Astrocyte (in vitro differentiated cells and primary cell): ENCODE measurements at regions not wholly inside any gene's neighbourhood (a gene's known extent, or its start where the extent isn't known, plus 50 kb on each side); places are given as distances from the start of the nearest gene placed in this dataset.
A peak's percentile ranks its signal among the peaks of the same experiment; 100 is the strongest.

ENCODE experiments used
- DNase-seq: peaks from one replicate; pipeline ENCODE4 v3.0.0-alpha.2; 2010; ENCODE audit warnings: low read depth
- FAIRE-seq: peaks from 2 replicates; lab custom pipeline; 2011; peaks lifted over from hg19 to GRCh38; lab: Jason Lieb, UNC
- H2AFZ ChIP-seq: 2 replicates; pipeline ENCODE4 v1.6.0; 2012; ENCODE audit warnings: low read depth, low read length, inconsistent platforms
- H3K27ac ChIP-seq: 2 replicates; pipeline ENCODE4 v1.5.1; 2011; ENCODE audit warnings: low read depth, low read length, inconsistent platforms
- H3K27me3 ChIP-seq: 2 replicates; pipeline ENCODE4 v1.6.0; 2011; ENCODE audit warnings: low read length, inconsistent platforms; ENCODE audit not compliant: insufficient read depth
- H3K36me3 ChIP-seq: 2 replicates; pipeline ENCODE4 v1.5.1; 2011; ENCODE audit warnings: low read length, inconsistent platforms; ENCODE audit not compliant: insufficient read depth
- H3K4me1 ChIP-seq: 2 replicates; pipeline ENCODE4 v1.5.1; 2011; ENCODE audit warnings: low read length, inconsistent platforms; ENCODE audit not compliant: insufficient read depth
- H3K4me2 ChIP-seq: 2 replicates; pipeline ENCODE4 v1.6.0; 2012; ENCODE audit warnings: low read length, inconsistent platforms
- H3K4me3 ChIP-seq: 2 replicates; pipeline ENCODE4 v1.5.1; 2011; ENCODE audit warnings: low read depth, mild to moderate bottlenecking, low read length, inconsistent platforms; ENCODE audit not compliant: insufficient read depth
- H3K79me2 ChIP-seq: 2 replicates; pipeline ENCODE4 v1.6.0; 2012; ENCODE audit warnings: mild to moderate bottlenecking, low read length, inconsistent platforms; ENCODE audit not compliant: insufficient read depth
- H3K9ac ChIP-seq: 2 replicates; pipeline ENCODE4 v1.6.0; 2012; ENCODE audit warnings: mild to moderate bottlenecking, low read length, inconsistent platforms
- H3K9me3 ChIP-seq: 2 replicates; pipeline ENCODE4 v1.5.1; 2012; ENCODE audit warnings: low read depth, mild to moderate bottlenecking, low read length, inconsistent platforms; ENCODE audit not compliant: insufficient read depth
- H4K20me1 ChIP-seq: 2 replicates; pipeline ENCODE4 v1.6.0; 2012; ENCODE audit warnings: low read length, inconsistent platforms; ENCODE audit not compliant: insufficient read depth
- H3K27ac Mint-ChIP-seq: one replicate; pipeline ENCODE4 v1.8.0; 2021; ENCODE audit warnings: mild to moderate bottlenecking, mixed read lengths; ENCODE audit not compliant: unreplicated experiment
- H3K27me3 Mint-ChIP-seq: one replicate; pipeline ENCODE4 v1.8.0; 2021; ENCODE audit warnings: low read depth, mixed read lengths; ENCODE audit not compliant: unreplicated experiment
- H3K36me3 Mint-ChIP-seq: one replicate; pipeline ENCODE4 v1.8.0; 2021; ENCODE audit warnings: low read depth, mixed read lengths; ENCODE audit not compliant: unreplicated experiment
- H3K4me1 Mint-ChIP-seq: one replicate; pipeline ENCODE4 v1.8.0; 2021; ENCODE audit warnings: low read depth, mixed read lengths; ENCODE audit not compliant: unreplicated experiment
- H3K4me3 Mint-ChIP-seq: one replicate; pipeline ENCODE4 v1.8.0; 2021; ENCODE audit warnings: mild to moderate bottlenecking, moderate library complexity, mixed read lengths; ENCODE audit not compliant: unreplicated experiment
- H3K9me3 Mint-ChIP-seq: one replicate; pipeline ENCODE4 v1.8.0; 2021; ENCODE audit warnings: mild to moderate bottlenecking, mixed read lengths; ENCODE audit not compliant: unreplicated experiment
- CTCF ChIP-seq: IDR thresholded peaks from 2 replicates; pipeline ENCODE4 v1.5.1; 2011; ENCODE audit warnings: low read depth, mild to moderate bottlenecking, inconsistent platforms, low read length, moderate library complexity; ENCODE audit not compliant: insufficient read depth
- EZH2 ChIP-seq: IDR thresholded peaks from 2 replicates; pipeline ENCODE4 v1.6.1; 2012; ENCODE audit warnings: mild to moderate bottlenecking, low read length, inconsistent platforms; ENCODE audit not compliant: insufficient read depth

DNA sequence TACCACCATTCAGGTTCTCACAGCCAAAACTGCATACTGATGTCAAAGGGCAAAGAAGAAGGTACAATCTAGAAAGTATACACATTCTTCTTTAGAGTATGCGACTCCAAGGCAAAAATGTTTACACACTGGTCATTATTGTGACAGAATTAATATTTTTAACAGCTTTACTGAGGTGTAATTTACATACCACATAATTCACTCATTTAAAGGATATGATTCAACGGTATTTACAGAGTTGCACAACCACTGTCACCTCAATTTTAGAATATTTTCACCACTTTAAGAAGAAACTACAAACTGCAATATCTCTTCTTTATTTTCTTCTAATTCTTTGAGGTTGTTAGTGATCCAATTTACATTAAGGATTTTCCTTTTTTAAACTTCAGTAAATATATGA, 325.4 kb upstream of the SMIM31 start:
- no peak overlapping the region for H3K4me2 ChIP-seq
- no peaks in the 10 kb centered on the region for H4K20me1 ChIP-seq
- no peak overlapping the region for H3K9ac ChIP-seq
- no peaks in the 10 kb centered on the region for H3K9me3 ChIP-seq
- H3K36me3 Mint-ChIP-seq = no peaks in the 10 kb centered on the region
- peak overlapping the region; percentile 26 for H3K27ac Mint-ChIP-seq
- H3K9me3 Mint-ChIP-seq = no peaks in the 10 kb centered on the region
- no peak overlapping the region for H3K4me3 Mint-ChIP-seq
- H3K4me1 Mint-ChIP-seq = peaks cover 6% of the 10 kb centered on the region
- no peak for FAIRE-seq
- H3K36me3 ChIP-seq = no peaks in the 10 kb centered on the region
- no peak overlapping the region for H3K4me3 ChIP-seq
- H3K79me2 ChIP-seq = no peaks in the 10 kb centered on the region
- H3K27ac ChIP-seq = no peak overlapping the region
- DNase-seq = no peak
- H2AFZ ChIP-seq = no peak overlapping the region
- no peaks in the 10 kb centered on the region for H3K4me1 ChIP-seq
- TF ChIP-seq CTCF (no peak), EZH2 (no peak)
- H3K27me3 Mint-ChIP-seq = no peaks in the 10 kb centered on the region
- no peaks in the 10 kb centered on the region for H3K27me3 ChIP-seq

DNA sequence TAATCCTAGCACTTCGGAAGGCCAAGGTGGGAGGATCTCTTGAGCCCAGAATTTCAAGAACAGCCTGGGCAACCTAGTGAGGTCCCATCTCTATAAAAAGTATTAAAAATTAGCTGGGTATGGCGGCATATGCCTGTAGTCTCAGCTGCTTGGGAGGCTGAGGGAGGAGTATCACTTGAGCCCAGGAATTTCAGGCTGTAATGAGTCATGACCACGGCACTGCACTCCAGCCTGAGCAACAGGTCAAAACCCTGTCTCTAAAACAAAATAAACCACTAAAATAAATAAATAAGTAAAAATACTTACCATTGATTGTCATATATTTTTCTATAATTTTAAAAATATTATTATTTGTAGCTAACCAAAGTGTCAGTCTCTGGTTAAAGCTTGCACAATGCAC, 315.6 kb upstream of the SMIM31 start:
- Mint-ChIP-seq H3K27ac (peak overlapping the region; percentile 95), H3K27me3 (no peaks in the 10 kb centered on the region), H3K4me1 (peaks cover 28% of the 10 kb centered on the region), H3K36me3 (no peaks in the 10 kb centered on the region), H3K4me3 (no peak overlapping the region), H3K9me3 (no peaks in the 10 kb centered on the region)
- Histone ChIP-seq H3K4me3 (no peak overlapping the region), H3K4me2 (no peak overlapping the region), H3K27me3 (no peaks in the 10 kb centered on the region), H3K36me3 (no peaks in the 10 kb centered on the region), H2AFZ (no peak overlapping the region), H4K20me1 (no peaks in the 10 kb centered on the region), H3K27ac (peak overlapping the region; percentile 37), H3K4me1 (peaks cover 32% of the 10 kb centered on the region), H3K9me3 (no peaks in the 10 kb centered on the region), H3K9ac (no peak overlapping the region), H3K79me2 (no peaks in the 10 kb centered on the region)
- DNase-seq (peak; percentile 55), FAIRE-seq (no peak)
- TF ChIP-seq CTCF = no peak
- no peak for TF ChIP-seq EZH2

DNA sequence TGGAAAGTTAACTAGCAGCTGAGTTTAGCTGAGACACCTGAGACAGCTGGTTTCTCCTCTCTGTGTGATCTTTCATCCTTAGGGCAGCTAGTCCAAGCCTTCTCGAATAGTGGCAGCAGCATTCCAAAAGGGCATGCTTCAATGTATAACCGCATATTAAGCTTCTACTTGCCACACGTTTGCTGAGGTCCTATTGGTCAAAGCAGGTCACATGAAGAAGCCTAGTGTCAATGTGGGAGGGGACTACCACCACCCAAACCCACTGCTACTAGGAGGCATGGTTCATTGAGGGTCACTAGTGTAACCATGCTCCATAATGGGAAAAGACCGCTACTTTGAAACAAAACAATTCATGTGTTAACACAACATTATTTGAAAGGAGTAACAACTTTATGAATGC, 314.9 kb upstream of the SMIM31 start:
- H3K27me3 Mint-ChIP-seq = no peaks in the 10 kb centered on the region
- Histone ChIP-seq H2AFZ (no peak overlapping the region), H3K4me2 (no peak overlapping the region), H3K27ac (peak overlapping the region; percentile 32), H3K4me1 (peaks cover 32% of the 10 kb centered on the region), H3K9me3 (no peaks in the 10 kb centered on the region), H3K4me3 (no peak overlapping the region), H3K79me2 (no peaks in the 10 kb centered on the region), H3K36me3 (no peaks in the 10 kb centered on the region), H3K9ac (no peak overlapping the region), H4K20me1 (no peaks in the 10 kb centered on the region), H3K27me3 (no peaks in the 10 kb centered on the region)
- H3K9me3 Mint-ChIP-seq = no peaks in the 10 kb centered on the region
- H3K4me3 Mint-ChIP-seq = no peak overlapping the region
- DNase-seq (no peak), FAIRE-seq (no peak)
- H3K4me1 Mint-ChIP-seq = peaks cover 28% of the 10 kb centered on the region
- H3K27ac Mint-ChIP-seq = peak overlapping the region; percentile 81
- no peaks in the 10 kb centered on the region for H3K36me3 Mint-ChIP-seq
- no peak for TF ChIP-seq EZH2
- no peak for TF ChIP-seq CTCF
